K562 (cell line): ENCODE measurements at regions not wholly inside any gene's neighbourhood (a gene's known extent, or its start where the extent isn't known, plus 50 kb on each side); places are given as distances from the start of the nearest gene placed in this dataset.

Experiments
- EZH2 ChIP-seq: IDR thresholded peaks from 2 replicates; pipeline ENCODE4 v1.6.1; 2012; ENCODE audit warnings: low read depth, mild to moderate bottlenecking, inconsistent platforms, low read length, borderline replicate concordance
- SIN3A ChIP-seq, 2 experiments: fragments of 150-350 bp in 1 of 2; IDR thresholded peaks; 2 replicates each; pipeline ENCODE4 v1.6.1; 2011 to 2016; ENCODE audit warnings: borderline replicate concordance in 2 of 2, low read depth in 2 of 2, low read length in 2 of 2, mild to moderate bottlenecking in 2 of 2, moderate library complexity in 2 of 2; ENCODE audit not compliant: control insufficient read depth in 1 of 2
- SREBF2 ChIP-seq: sonication (generic); formaldehyde crosslinking; IDR thresholded peaks from 2 replicates; pipeline ENCODE4 v1.4.0; 2020; ENCODE audit warnings: mild to moderate bottlenecking, missing genetic modification reagents

DNA sequence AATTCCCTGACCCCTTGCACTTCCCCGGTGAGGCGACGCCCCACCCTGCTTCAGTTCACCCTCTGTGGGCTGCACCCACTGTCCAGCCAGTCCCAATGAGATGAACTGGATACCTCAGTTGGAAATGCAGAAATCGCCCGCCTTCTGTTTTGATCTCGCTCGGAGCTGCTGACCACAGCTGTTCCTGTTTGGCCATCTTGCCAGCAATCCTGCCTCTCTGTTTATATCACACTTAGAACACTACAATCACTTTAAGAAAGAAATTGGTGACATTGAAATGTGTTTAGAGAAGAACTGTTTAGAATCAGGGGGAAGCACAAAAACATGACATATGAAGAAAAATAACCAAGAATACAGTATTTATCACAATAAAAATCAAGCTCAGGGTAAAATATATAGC, 127.5 kb upstream of the SUCLG2 start:
- TF ChIP-seq SIN3A (IDR thresholded peaks at IDR 0.05; ENCODE audit: borderline replicate concordance in 2 of 2, control insufficient read depth in 1 of 2, low read depth in 2 of 2, low read length in 2 of 2) (no peak), EZH2 (no peak), SREBF2 (CRISPR knock-in tag) (no peak)
